Fibroblast of pulmonary artery (primary cell): ENCODE measurements at regions not wholly inside any gene's neighbourhood (a gene's known extent, or its start where the extent isn't known, plus 50 kb on each side); places are given as distances from the start of the nearest gene placed in this dataset.

Source experiments
- DNase-seq: peaks from one replicate; pipeline ENCODE4 v3.0.0-alpha.2; 2010; ENCODE audit warnings: low read depth
- H3K4me3 ChIP-seq: replicated peaks from 2 replicates; pipeline ENCODE4 v1.5.1; 2011; ENCODE audit warnings: low read depth, mild to moderate bottlenecking, control low read depth, low read length, moderate library complexity
- CTCF ChIP-seq: IDR thresholded peaks from 2 replicates; pipeline ENCODE4 v1.5.1; 2011; ENCODE audit warnings: mild to moderate bottlenecking, control low read depth, low read length, inconsistent platforms; ENCODE audit errors: missing control alignments

- peak; percentile 40 for DNase-seq
- no peak overlapping the region for H3K4me3 ChIP-seq
- peak; percentile 68 for TF ChIP-seq CTCF
Measured at GRCh38 chrX:49754233-49754857, 58.6 kb upstream of the PAGE1 start.

- no peak overlapping the region for H3K4me3 ChIP-seq
- no peak for TF ChIP-seq CTCF
- DNase-seq: no peak
Measured at GRCh38 chrX:49753691-49754090, 57.9 kb upstream of the PAGE1 start.

- no peak for DNase-seq
- H3K4me3 ChIP-seq: no peak overlapping the region
- TF ChIP-seq CTCF: no peak
Measured at GRCh38 chrX:49748211-49748956, 52.6 kb upstream of the PAGE1 start.

- H3K4me3 ChIP-seq: no peak overlapping the region
- DNase-seq: no peak
- no peak for TF ChIP-seq CTCF
Measured at GRCh38 chrX:49746306-49746705, 50.5 kb upstream of the PAGE1 start.
